PC-9 (cell line): ENCODE measurements at regions not wholly inside any gene's neighbourhood (a gene's known extent, or its start where the extent isn't known, plus 50 kb on each side); places are given as distances from the start of the nearest gene placed in this dataset.
"Not testable (repeated sequence)": the region's sequence is repeated elsewhere in the genome, so short reads cannot be mapped to it uniquely, and the experiment has no call there.

Source experiments
- BruUV-seq: library from RNA; stranded (reverse); fragments of 400-500 nt; replicated peaks from 2 replicates; lab custom pipeline; 2021; lab: Mats Ljungman, UMichigan
- CTCF ChIA-PET: fragments of 300-600 bp; sonication (Branson Sonifier 250); formaldehyde crosslinking; loops from one replicate; lab custom pipeline; 2022; ENCODE audit warnings: antibody characterized with exemption; lab: Charles Lee
- POLR2A ChIA-PET: fragments of 300-600 bp; sonication (Branson Sonifier 250); formaldehyde crosslinking; loops from one replicate; lab custom pipeline; 2022; ENCODE audit warnings: antibody characterized with exemption; ENCODE audit not compliant: unreplicated experiment; lab: Charles Lee
- DNase-seq, 2 experiments: peaks; one replicate each; pipeline versions ENCODE4 v3.0.0 to v3.0.0-alpha.2; 2015 to 2022; ENCODE audit warnings: mixed read lengths in 1 of 2
- H2AFZ ChIP-seq: fragments of 200-600 bp; sonication (generic); 2 replicates; pipeline ENCODE4 v1.8.1; 2017; ENCODE audit warnings: antibody characterized with exemption
- H3F3A ChIP-seq: fragments of 200-600 bp; sonication (generic); 2 replicates; pipeline ENCODE4 v1.8.1; 2017; ENCODE audit warnings: antibody characterized with exemption, mild to moderate bottlenecking, low read depth; ENCODE audit not compliant: insufficient read depth
- H3K27ac ChIP-seq: fragments of 200-600 bp; sonication (generic); 2 replicates; pipeline ENCODE4 v1.6.1; 2016; ENCODE audit warnings: mixed run types
- H3K27me3 ChIP-seq: fragments of 200-600 bp; sonication (generic); 2 replicates; pipeline ENCODE4 v1.6.1; 2016; ENCODE audit warnings: low read depth, mixed run types; ENCODE audit not compliant: insufficient read depth
- H3K36me3 ChIP-seq: fragments of 200-600 bp; sonication (generic); 2 replicates; pipeline ENCODE4 v1.6.1; 2016; ENCODE audit warnings: low read depth, mixed run types
- H3K4me1 ChIP-seq: fragments of 200-600 bp; sonication (generic); replicated peaks from 2 replicates; pipeline ENCODE4 v1.6.1; 2016; ENCODE audit warnings: mixed run types; ENCODE audit not compliant: insufficient read depth
- H3K4me2 ChIP-seq: fragments of 200-600 bp; sonication (generic); 2 replicates; pipeline ENCODE4 v1.6.1; 2017; ENCODE audit warnings: mixed run types
- H3K4me3 ChIP-seq: fragments of 200-600 bp; sonication (generic); 2 replicates; pipeline ENCODE4 v1.6.1; 2016; ENCODE audit warnings: mixed run types
- H3K79me2 ChIP-seq: fragments of 200-600 bp; sonication (generic); 2 replicates; pipeline ENCODE4 v1.6.1; 2017; ENCODE audit warnings: low read depth, mixed run types
- H3K9me2 ChIP-seq: fragments of 200-600 bp; sonication (generic); 2 replicates; pipeline ENCODE4 v1.8.1; 2017; ENCODE audit warnings: mild to moderate bottlenecking; ENCODE audit not compliant: insufficient read depth
- H3K9me3 ChIP-seq: fragments of 200-600 bp; sonication (generic); 2 replicates; pipeline ENCODE4 v1.8.1; 2016; ENCODE audit warnings: low read depth; ENCODE audit not compliant: insufficient read depth
- H4K20me1 ChIP-seq: fragments of 200-600 bp; sonication (generic); 2 replicates; pipeline ENCODE4 v1.8.1; 2017; ENCODE audit not compliant: insufficient read depth
- CTCF ChIP-seq: fragments of 200-600 bp; sonication (generic); conservative IDR thresholded peaks from 2 replicates; pipeline ENCODE4 v1.6.1; 2017; ENCODE audit warnings: mixed run types, antibody characterized with exemption, mild to moderate bottlenecking, moderate library complexity
- EZH2 ChIP-seq: fragments of 200-600 bp; sonication (generic); IDR thresholded peaks from 2 replicates; pipeline ENCODE4 v1.8.0; 2017; ENCODE audit warnings: antibody characterized with exemption, low read depth
- intact Hi-C: fragments of 100-400 bp; cut with micrococcal nuclease; formaldehyde crosslinking; loops from one replicate; pipeline ENCODE4 v1.10.0; 2022; ENCODE audit not compliant: unreplicated experiment

GRCh38 chr2:173521450-173522192, 166.9 kb downstream of the CDCA7 start:
- CTCF ChIA-PET: no interaction called here

GRCh38 chr2:173523497-173523896, 168.8 kb downstream of the CDCA7 start:
- ChIA-PET POLR2A (no interaction called here), CTCF (interaction anchor here (0.6 kb wide), 2 partner anchors 91 to 382 kb away, joined by 5 to 6 read pairs; no protein-coding TSS in a partner anchor)
- peaks cover 23% of the 10 kb centered on the region for H3K27me3 ChIP-seq
- peaks cover 3% of the 10 kb centered on the region for H3K9me3 ChIP-seq
- no peaks in the 10 kb centered on the region for H3K79me2 ChIP-seq
- no peaks in the 10 kb centered on the region for H3F3A ChIP-seq
- H3K4me1 ChIP-seq: no peaks in the 10 kb centered on the region
- H3K36me3 ChIP-seq: no peaks in the 10 kb centered on the region
- no peak overlapping the region for H3K27ac ChIP-seq
- TF ChIP-seq EZH2: no peak
- no peak for TF ChIP-seq CTCF
- intact Hi-C loops: no loop called here
- no peaks in the 10 kb centered on the region for H3K9me2 ChIP-seq
- H3K4me2 ChIP-seq: no peak overlapping the region
- no peak overlapping the region for H3K4me3 ChIP-seq
- no TSS peak for BruUV-seq
- no peak for DNase-seq
- no peaks in the 10 kb centered on the region for H4K20me1 ChIP-seq
- no peak overlapping the region for H2AFZ ChIP-seq

More at GRCh38 chr2:173521450-173522192, 166.9 kb downstream of the CDCA7 start:
- H3K4me1 ChIP-seq: no peaks in the 10 kb centered on the region
- H3F3A ChIP-seq: no peaks in the 10 kb centered on the region
- no peak overlapping the region for H3K27ac ChIP-seq
- intact Hi-C loops: no loop called here
- DNase-seq: peak in 1 of 2 experiments; percentile 49
- H4K20me1 ChIP-seq: no peaks in the 10 kb centered on the region
- no peak overlapping the region for H3K4me2 ChIP-seq
- H3K9me2 ChIP-seq: no peaks in the 10 kb centered on the region
- peaks cover 18% of the 10 kb centered on the region for H3K27me3 ChIP-seq
- POLR2A ChIA-PET: no interaction called here
- H3K4me3 ChIP-seq: no peak overlapping the region
- H3K9me3 ChIP-seq: peaks cover 11% of the 10 kb centered on the region; the same call in 1 of the 2 replicates
- TF ChIP-seq CTCF (no peak), EZH2 (no peak)
- no peaks in the 10 kb centered on the region for H3K36me3 ChIP-seq
- no TSS peak for BruUV-seq
- no peaks in the 10 kb centered on the region for H3K79me2 ChIP-seq
- H2AFZ ChIP-seq: no peak overlapping the region

GRCh38 chr2:173524256-173524955, 169.7 kb downstream of the CDCA7 start:
- CTCF ChIA-PET: no interaction called here

GRCh38 chr2:173532732-173533531, 178.3 kb downstream of the CDCA7 start:
- peak overlapping the region; percentile 13; the same call in 1 of the 2 replicates for H3K4me2 ChIP-seq
- POLR2A ChIA-PET, H3K79me2 ChIP-seq, H3K9me3 ChIP-seq, H3K27ac ChIP-seq, H3K4me1 ChIP-seq, CTCF ChIA-PET, H3K36me3 ChIP-seq, H3K4me3 ChIP-seq, intact Hi-C loops, H2AFZ ChIP-seq, H3F3A ChIP-seq, BruUV-seq, H3K9me2 ChIP-seq, H4K20me1 ChIP-seq: not testable (repeated sequence)
- H3K27me3 ChIP-seq: peaks cover 41% of the 10 kb centered on the region
- DNase-seq: peak in 1 of 2 experiments; percentile 31

More at GRCh38 chr2:173524256-173524955, 169.7 kb downstream of the CDCA7 start:
- H3K4me1 ChIP-seq: no peaks in the 10 kb centered on the region
- TF ChIP-seq EZH2: no peak
- TF ChIP-seq CTCF: no peak
- H3K79me2 ChIP-seq: no peaks in the 10 kb centered on the region
- no TSS peak for BruUV-seq
- no peak overlapping the region for H3K4me3 ChIP-seq
- no peak overlapping the region for H3K27ac ChIP-seq
- H4K20me1 ChIP-seq: no peaks in the 10 kb centered on the region
- intact Hi-C loops: no loop called here
- POLR2A ChIA-PET: no interaction called here
- H3K36me3 ChIP-seq: no peaks in the 10 kb centered on the region
- no peak overlapping the region for H2AFZ ChIP-seq
- no peaks in the 10 kb centered on the region for H3F3A ChIP-seq
- DNase-seq: no peak
- H3K27me3 ChIP-seq: peaks cover 23% of the 10 kb centered on the region
- H3K9me3 ChIP-seq: no peaks in the 10 kb centered on the region; the same call in 1 of the 2 replicates
- no peaks in the 10 kb centered on the region for H3K9me2 ChIP-seq
- H3K4me2 ChIP-seq: no peak overlapping the region
